Fibroblast of lung (primary cell): ENCODE measurements at regions not wholly inside any gene's neighbourhood (a gene's known extent, or its start where the extent isn't known, plus 50 kb on each side); places are given as distances from the start of the nearest gene placed in this dataset.

Experiments used
- EZH2 ChIP-seq: IDR thresholded peaks from 2 replicates; pipeline ENCODE4 v1.5.1; 2012; ENCODE audit warnings: low read length, control low read depth, mild to moderate bottlenecking; ENCODE audit errors: missing control alignments
- TF ChIP-seq, protein P1 (sequence below), 2 donors: IDR thresholded peaks in 1 of 2; conservative IDR thresholded peaks in 1 of 2; 1 replicate in 1 of 2; 2 replicates in 1 of 2; pipeline ENCODE4 v1.5.1; 2011 to 2012; ENCODE audit warnings: low read length in 2 of 2, control low read depth in 1 of 2, inconsistent platforms in 1 of 2, low read depth in 1 of 2, mild to moderate bottlenecking in 1 of 2

DNA sequence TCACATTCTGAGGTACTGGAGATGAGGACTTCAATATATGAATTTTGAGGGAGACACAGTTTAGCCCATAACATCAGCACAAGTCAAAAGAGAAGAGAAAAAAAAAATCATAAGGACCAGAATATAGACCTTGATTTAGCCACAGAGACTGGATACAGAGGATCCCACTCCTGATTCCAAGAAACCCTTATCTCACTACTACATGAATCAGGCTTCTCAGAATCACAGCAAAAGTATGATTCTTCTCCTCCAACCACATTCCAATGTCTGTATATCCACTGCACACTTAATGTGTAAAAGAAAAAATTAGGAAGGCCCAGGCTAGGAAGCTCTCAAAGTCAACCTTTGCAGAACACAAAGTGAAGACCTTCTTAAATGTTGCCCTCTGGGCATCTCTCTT is 610.9 kb downstream of the DTWD2 start:
- no peak for TF ChIP-seq EZH2
- TF ChIP-seq, protein P1, sequence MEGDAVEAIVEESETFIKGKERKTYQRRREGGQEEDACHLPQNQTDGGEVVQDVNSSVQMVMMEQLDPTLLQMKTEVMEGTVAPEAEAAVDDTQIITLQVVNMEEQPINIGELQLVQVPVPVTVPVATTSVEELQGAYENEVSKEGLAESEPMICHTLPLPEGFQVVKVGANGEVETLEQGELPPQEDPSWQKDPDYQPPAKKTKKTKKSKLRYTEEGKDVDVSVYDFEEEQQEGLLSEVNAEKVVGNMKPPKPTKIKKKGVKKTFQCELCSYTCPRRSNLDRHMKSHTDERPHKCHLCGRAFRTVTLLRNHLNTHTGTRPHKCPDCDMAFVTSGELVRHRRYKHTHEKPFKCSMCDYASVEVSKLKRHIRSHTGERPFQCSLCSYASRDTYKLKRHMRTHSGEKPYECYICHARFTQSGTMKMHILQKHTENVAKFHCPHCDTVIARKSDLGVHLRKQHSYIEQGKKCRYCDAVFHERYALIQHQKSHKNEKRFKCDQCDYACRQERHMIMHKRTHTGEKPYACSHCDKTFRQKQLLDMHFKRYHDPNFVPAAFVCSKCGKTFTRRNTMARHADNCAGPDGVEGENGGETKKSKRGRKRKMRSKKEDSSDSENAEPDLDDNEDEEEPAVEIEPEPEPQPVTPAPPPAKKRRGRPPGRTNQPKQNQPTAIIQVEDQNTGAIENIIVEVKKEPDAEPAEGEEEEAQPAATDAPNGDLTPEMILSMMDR (conservative IDR thresholded peaks at IDR 0.05 in 1 of 2, IDR thresholded peaks at IDR 0.05 in 1 of 2; ENCODE audit: low read depth in 1 of 2, low read length in 2 of 2): no peak
